Mesenteric fat pad (tissue), 1 donor: ENCODE measurements at regions not wholly inside any gene's neighbourhood (a gene's known extent, or its start where the extent isn't known, plus 50 kb on each side); places are given as distances from the start of the nearest gene placed in this dataset.
"Not testable (repeated sequence)": the region's sequence is repeated elsewhere in the genome, so short reads cannot be mapped to it uniquely, and the experiment has no call there.

Experiments
- DNase-seq: peaks from one replicate; pipeline ENCODE4 v3.0.0-alpha.2; 2020; ENCODE audit warnings: low spot score
- donor health status: DM: yes; HTN: yes; CAD: no.

- no peak for DNase-seq
These were observed 51.7 kb upstream of the MYO10 start for GRCh38 chr5:16987776-16988175.

DNA sequence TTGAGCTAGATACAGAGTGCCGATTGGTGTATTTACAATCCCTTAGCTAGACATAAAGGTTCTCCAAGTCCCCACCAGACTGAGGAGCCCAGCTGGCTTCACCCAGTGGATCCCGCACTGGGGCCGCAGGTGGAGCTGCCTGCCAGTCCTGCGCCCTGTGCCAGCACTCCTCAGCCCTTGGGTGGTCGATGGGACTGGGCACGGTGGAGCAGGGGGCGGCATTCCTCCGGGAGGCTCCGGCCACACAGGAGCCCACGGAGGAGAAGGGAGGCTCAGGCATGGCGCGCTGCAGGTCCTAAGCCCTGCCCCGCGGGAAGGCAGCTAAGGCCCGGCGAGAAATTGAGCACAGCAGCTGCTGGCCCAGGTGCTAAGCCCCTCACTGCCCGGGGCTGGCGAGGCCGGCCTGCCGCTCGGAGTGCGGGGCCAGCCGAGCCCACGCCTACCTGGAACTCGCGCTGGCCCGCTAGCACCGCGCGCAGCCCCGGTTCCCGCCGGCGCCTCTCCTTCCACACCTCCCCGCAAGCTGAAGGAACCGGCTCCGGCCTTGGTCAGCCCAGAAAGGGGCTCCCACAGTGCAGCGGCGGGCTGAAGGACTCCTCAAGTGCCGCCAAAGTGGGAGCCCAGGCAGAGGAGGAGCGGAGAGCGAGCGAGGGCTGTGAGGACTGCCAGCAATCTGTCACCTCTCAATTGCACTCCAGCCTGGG is 54.9 kb upstream of the MYO10 start:
- DNase-seq = not testable (repeated sequence)

- no peak for DNase-seq
These were observed 55.9 kb upstream of the MYO10 start for GRCh38 chr5:16992006-16992405.

DNA sequence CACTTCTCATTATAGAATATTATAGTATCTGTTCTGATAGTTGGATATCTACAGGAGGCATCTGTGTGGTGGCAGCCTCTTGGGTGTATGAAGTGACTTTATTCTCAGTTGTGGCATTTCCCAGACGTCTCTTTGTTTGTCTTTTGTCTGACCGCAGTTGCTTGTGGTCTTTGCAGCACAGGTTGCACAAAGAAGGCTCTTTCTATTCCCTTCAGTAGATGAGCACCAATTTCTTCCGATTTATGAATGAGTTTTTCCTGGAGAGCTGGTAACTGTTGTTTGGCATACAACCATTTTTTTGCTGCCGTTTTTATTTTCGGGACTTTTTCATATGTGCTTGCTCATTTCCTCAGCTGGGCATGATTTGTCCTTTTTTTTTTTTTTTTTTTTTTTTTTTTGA is 56.4 kb upstream of the MYO10 start:
- DNase-seq = no peak

GRCh38 chr5:16994565-16994964 is 58.5 kb upstream of the MYO10 start:
- DNase-seq = no peak

DNA sequence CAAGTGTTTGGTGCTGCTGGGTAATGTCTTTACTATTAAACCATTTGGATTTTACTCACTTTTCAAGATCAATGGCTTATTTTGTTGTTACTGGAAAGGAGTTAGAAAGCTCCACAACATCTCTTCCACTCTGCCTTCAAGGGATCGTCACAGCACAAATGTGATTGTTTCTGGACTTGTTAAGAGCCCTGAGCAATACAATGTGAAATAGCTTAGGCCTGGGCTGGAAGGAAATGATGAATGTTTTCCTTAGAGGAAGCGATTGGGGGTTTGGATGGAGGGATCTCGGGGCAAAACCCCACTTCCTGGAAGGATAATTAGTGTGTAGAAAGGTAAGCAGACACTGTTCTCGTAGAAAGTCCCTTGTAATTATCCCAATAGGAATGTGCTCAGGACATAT is 59.3 kb upstream of the MYO10 start:
- DNase-seq = no peak

DNA sequence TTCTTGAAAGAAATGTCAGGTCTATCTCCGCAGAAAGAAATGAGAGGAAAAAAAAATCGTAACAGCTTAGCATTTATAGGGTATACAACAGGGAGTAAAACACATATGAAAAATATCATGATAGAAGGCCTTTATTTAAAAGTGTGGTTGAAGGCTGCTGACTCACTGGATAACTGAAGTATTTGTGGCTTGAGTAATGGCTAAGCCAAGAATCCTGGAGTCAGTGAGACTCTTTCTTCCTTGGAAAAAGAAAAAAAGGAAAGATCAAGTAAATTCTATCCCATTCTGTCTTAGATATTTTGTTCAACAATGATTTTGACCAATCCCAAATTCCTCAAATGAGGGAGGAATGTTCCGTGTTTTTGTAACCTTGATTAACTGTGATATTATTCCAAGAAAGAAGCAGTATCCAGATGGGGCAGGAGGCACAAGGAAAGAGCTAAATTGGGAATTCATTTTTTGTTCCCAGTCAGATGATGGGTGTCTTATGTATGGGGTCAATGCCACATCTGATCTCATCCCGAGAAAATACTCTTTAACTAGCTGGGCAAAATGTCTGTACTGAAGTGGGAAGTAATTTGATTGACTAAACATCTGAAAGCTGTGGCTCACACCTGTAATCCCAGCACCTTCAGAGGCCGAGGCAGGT is 64.3 kb upstream of the MYO10 start:
- DNase-seq = no peak

- no peak for DNase-seq
These were observed 65.3 kb upstream of the MYO10 start for GRCh38 chr5:17001428-17001827.

- no peak for DNase-seq
These were observed 68.5 kb upstream of the MYO10 start for GRCh38 chr5:17004441-17005106.

GRCh38 chr5:17005107-17005828 is 69.2 kb upstream of the MYO10 start:
- no peak for DNase-seq

GRCh38 chr5:17012289-17012688 is 76.2 kb upstream of the MYO10 start:
- DNase-seq = no peak

DNA sequence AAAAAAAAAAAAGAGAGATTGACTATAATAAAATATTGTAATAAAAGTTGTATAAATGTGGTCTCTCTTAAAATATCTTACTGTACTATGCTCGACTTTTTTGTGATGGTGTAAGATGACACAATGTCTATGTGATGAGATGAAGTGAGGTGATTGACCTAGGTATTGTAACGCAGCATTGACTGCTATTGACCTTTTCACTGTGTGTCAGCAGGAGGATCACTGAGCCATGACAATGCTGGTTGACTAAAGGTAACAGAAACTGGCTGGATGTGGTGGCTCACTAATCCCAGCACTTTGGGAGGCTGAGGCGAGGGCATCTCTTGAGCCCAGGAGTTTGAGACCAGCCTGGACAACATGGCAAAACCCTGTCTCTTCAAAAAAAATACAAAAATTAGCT is 78.6 kb upstream of the MYO10 start:
- no peak for DNase-seq

- no peak for DNase-seq
These were observed 82.8 kb upstream of the MYO10 start for GRCh38 chr5:17018871-17019270.

- no peak for DNase-seq
These were observed 83.2 kb upstream of the MYO10 start for GRCh38 chr5:17019324-17019723.

- no peak for DNase-seq
These were observed 84.9 kb upstream of the MYO10 start for GRCh38 chr5:17020678-17021601.

- DNase-seq = no peak
These were observed 85.5 kb upstream of the MYO10 start for GRCh38 chr5:17021602-17021932.

DNA sequence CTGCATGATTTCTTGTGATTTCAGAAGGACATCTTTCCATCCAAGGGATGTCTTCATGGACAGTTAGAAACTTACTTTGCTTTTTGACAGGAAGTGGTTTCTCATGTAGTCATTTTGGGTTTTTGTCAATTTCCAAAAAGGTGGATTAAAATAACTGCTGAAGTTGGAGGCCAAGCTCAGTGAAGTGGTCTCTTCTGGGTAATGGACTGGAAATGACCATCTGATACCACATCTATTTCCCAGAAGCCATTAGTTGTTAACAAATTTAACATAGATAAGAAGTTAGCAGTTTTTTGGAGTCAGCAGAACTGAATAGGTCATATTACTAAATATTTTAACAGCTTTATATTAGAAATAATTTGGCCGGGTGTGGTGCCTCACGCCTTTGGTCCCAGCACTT is 86.2 kb upstream of the MYO10 start:
- DNase-seq = no peak

DNA sequence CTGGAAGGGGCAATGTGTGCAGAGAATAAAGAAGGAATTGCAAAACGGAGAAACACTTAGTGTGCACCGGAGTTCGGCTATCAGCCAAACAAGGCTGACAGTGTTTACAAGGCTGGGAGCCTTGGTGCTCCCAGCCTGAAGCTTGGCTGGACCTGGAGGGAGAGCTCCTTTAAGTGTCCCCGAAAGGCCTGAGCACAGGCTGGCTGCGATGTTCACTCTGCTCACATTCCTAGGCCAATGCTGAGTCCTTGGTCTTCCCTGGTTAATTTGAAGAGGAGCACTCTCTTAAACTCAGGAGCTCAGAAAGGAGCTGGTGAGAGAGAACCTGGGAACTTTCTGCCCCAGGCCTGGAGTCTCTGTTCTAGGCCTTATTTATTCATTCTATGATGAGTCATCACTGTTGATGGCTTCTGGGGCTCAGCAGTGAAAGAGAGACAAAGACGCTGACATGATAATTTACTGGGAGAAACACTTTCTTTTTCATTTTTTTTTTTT is 88.6 kb upstream of the MYO10 start:
- DNase-seq = no peak

GRCh38 chr5:17031659-17032277 is 95.7 kb upstream of the MYO10 start:
- not testable (repeated sequence) for DNase-seq

DNA sequence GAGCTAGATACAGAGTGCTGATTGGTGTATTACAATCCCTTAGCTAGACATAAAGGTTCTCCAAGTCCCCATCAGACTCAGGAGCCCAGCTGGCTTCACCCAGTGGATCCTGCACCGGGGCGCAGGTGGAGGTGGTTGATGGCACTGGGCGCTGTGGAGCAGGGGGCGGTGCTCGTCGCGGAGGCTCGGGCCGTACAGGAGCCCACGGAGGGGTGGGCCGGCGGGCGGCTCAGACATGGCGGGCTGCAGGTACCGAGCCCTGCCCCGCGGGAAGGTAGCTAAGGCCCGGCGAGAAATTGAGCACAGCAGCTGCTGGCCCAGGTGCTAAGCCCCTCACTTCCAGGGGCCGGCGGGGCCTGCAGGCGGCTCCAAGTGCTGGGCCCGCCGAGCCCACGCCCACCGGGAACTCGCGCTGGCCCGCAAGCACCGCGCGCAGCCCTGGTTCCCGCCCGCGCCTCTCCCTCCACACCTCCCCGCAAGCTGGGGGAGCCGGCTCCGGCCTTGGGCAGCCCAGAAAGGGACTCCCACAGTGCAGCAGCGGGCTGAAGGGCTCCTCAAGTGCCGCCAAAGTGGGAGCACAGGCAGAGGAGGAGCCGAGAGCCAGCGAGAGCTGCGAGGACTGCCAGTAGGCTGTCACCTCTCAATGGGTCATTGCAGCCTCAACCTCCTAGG is 96.4 kb upstream of the MYO10 start:
- DNase-seq = not testable (repeated sequence)
